ENCODE measurements at regions not wholly inside any gene's neighbourhood (a gene's known extent, or its start where the extent isn't known, plus 50 kb on each side); places are given as distances from the start of the nearest gene placed in this dataset.

GRCh38 chr17:63329876-63330275 lies 116.2 kb downstream of the CYB561 start:
- TF ChIP-seq POLR2A (IDR thresholded peaks at IDR 0.05) (no peak), CTCF (IDR thresholded peaks at IDR 0.05) (no peak)

All from thyroid gland (tissue), 4 donors.